Progenitor cell of endocrine pancreas (in vitro differentiated cells): ENCODE measurements at regions not wholly inside any gene's neighbourhood (a gene's known extent, or its start where the extent isn't known, plus 50 kb on each side); places are given as distances from the start of the nearest gene placed in this dataset.

Experiments used
- DNase-seq: peaks from one replicate; pipeline ENCODE4 v3.0.0; 2021; ENCODE audit warnings: low spot score; ENCODE audit not compliant: unreplicated experiment
- H3K27ac Mint-ChIP-seq: 2 replicates; pipeline ENCODE4 v1.8.0; 2021; ENCODE audit warnings: mild to moderate bottlenecking, moderate library complexity, mixed read lengths
- H3K27me3 Mint-ChIP-seq: 2 replicates; pipeline ENCODE4 v1.8.0; 2021; ENCODE audit warnings: mixed read lengths
- H3K36me3 Mint-ChIP-seq: 2 replicates; pipeline ENCODE4 v1.8.0; 2022; ENCODE audit warnings: mixed read lengths; ENCODE audit not compliant: insufficient read depth
- H3K4me1 Mint-ChIP-seq: 2 replicates; pipeline ENCODE4 v1.8.0; 2021; ENCODE audit warnings: low read depth, mixed read lengths
- H3K4me3 Mint-ChIP-seq: 2 replicates; pipeline ENCODE4 v1.8.0; 2021; ENCODE audit warnings: low read depth, mild to moderate bottlenecking, moderate library complexity, mixed read lengths
- H3K9me3 Mint-ChIP-seq: 2 replicates; pipeline ENCODE4 v1.8.0; 2021; ENCODE audit warnings: low read depth, mixed read lengths
- CTCF ChIP-seq: fragments of 200-600 bp; sonication (generic); IDR thresholded peaks from one replicate; pipeline ENCODE4 v1.5.0; 2021; ENCODE audit warnings: antibody characterized with exemption, mild to moderate bottlenecking; ENCODE audit not compliant: unreplicated experiment

- no peak for TF ChIP-seq CTCF
- no peaks in the 10 kb centered on the region for H3K27me3 Mint-ChIP-seq
- no peak overlapping the region for H3K27ac Mint-ChIP-seq
- H3K4me1 Mint-ChIP-seq, result peaks cover 9% of the 10 kb centered on the region
- peaks cover under 1% of the 10 kb centered on the region for H3K9me3 Mint-ChIP-seq
- H3K36me3 Mint-ChIP-seq, result no peaks in the 10 kb centered on the region
- no peak overlapping the region for H3K4me3 Mint-ChIP-seq
- DNase-seq, result no peak
Measured at GRCh38 chr13:94896238-94896637, 183.9 kb upstream of the SOX21 start.

GRCh38 chr13:94886191-94886590 is 173.8 kb upstream of the SOX21 start:
- Mint-ChIP-seq H3K9me3 (peaks cover 9% of the 10 kb centered on the region), H3K4me1 (no peaks in the 10 kb centered on the region), H3K27ac (no peak overlapping the region), H3K4me3 (no peak overlapping the region), H3K27me3 (no peaks in the 10 kb centered on the region), H3K36me3 (peaks cover 1% of the 10 kb centered on the region)
- no peak for TF ChIP-seq CTCF
- DNase-seq, result no peak

- H3K36me3 Mint-ChIP-seq, result no peaks in the 10 kb centered on the region
- DNase-seq, result no peak
- TF ChIP-seq CTCF, result no peak
Measured at GRCh38 chr13:94880463-94880862, 168.1 kb upstream of the SOX21 start.

GRCh38 chr13:94878602-94879165 is 166.3 kb upstream of the SOX21 start:
- Mint-ChIP-seq H3K4me1 (no peaks in the 10 kb centered on the region), H3K4me3 (no peak overlapping the region), H3K27ac (no peak overlapping the region), H3K27me3 (no peaks in the 10 kb centered on the region), H3K9me3 (no peaks in the 10 kb centered on the region), H3K36me3 (no peaks in the 10 kb centered on the region)
- no peak for DNase-seq
- TF ChIP-seq CTCF, result no peak

More at GRCh38 chr13:94880463-94880862, 168.1 kb upstream of the SOX21 start:
- no peak overlapping the region for H3K27ac Mint-ChIP-seq
- H3K4me1 Mint-ChIP-seq, result no peaks in the 10 kb centered on the region
- H3K9me3 Mint-ChIP-seq, result no peaks in the 10 kb centered on the region
- H3K4me3 Mint-ChIP-seq, result no peak overlapping the region
- no peaks in the 10 kb centered on the region for H3K27me3 Mint-ChIP-seq

- no peak overlapping the region for H3K27ac Mint-ChIP-seq
- H3K9me3 Mint-ChIP-seq, result no peaks in the 10 kb centered on the region
- no peak overlapping the region for H3K4me3 Mint-ChIP-seq
- H3K36me3 Mint-ChIP-seq, result no peaks in the 10 kb centered on the region
- no peak for DNase-seq
- peaks cover 21% of the 10 kb centered on the region for H3K27me3 Mint-ChIP-seq
- peaks cover 1% of the 10 kb centered on the region for H3K4me1 Mint-ChIP-seq
- no peak for TF ChIP-seq CTCF
Measured at GRCh38 chr13:94864474-94864873, 152.1 kb upstream of the SOX21 start.
